GM21529 (cell line): ENCODE measurements at regions not wholly inside any gene's neighbourhood (a gene's known extent, or its start where the extent isn't known, plus 50 kb on each side); places are given as distances from the start of the nearest gene placed in this dataset.
"Not testable (repeated sequence)": the region's sequence is repeated elsewhere in the genome, so short reads cannot be mapped to it uniquely, and the experiment has no call there.

Experiments
- ATAC-seq: cut with Tn5 transposase; IDR thresholded peaks from one replicate; pipeline ENCODE4 v1.9.1; 2021; ENCODE audit not compliant: unreplicated experiment

GRCh38 chr17:62159994-62160393 lies 94.9 kb upstream of the MED13 start:
- ATAC-seq: no peak

DNA sequence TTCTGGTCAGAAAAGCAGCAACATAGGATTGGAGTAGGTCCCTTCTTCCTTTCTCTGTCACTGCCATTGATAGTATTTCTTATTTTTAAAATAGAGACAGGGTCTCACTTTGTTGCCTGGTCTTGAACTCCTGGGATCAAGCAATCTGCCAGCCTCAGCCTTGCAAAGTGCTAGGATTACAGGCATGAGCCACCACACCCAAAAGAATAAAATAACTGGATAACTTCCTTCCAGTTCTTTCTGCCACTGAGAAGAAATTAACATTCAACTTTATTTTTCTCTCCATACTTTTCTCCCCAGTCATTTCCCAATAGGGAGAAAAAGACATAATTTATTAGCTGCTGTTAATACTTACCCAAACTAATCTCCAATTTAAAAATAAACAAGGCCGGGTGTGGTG lies 91.9 kb upstream of the MED13 start:
- no peak for ATAC-seq

DNA sequence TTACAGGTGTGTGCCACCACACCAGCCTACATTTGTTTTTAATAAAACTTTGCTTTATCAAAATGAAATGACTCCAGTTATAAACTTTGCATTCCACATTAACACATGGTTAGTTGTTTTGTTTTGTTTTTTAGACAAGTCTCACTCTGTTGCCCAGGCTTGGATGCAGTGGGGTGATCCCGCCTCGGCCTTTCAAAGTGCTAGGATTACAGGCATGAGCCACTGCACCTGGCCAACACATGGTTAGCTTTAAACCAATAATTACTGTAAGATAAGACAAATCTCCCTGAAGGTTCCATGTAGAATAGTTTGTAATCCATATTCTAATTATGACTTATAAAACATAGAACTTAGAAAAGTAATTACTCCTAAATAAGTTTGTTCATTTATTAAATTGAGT lies 89.8 kb upstream of the MED13 start:
- no peak for ATAC-seq

- ATAC-seq: no peak
Measured at GRCh38 chr17:62150471-62150870, 85.4 kb upstream of the MED13 start.

- ATAC-seq: no peak
Measured at GRCh38 chr17:62149961-62150360, 84.9 kb upstream of the MED13 start.

DNA sequence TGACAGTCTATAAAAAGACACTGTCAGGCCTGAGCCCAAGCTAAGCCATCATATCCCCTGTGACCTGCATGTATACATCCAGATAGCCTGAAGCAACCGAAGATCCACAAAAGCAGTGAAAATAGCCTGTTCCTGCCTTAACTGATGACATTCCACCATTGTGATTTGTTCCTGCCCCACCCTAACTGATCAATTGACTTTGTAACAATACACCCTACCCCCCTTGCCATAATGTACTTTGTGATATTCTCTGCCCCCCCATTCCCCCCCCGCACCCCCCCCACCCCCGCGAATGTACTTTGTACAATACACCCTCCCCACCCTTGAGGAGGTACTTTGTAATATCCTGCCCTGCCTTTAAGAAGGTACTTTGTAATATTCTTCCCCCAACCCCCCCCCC lies 82.2 kb upstream of the MED13 start:
- no peak for ATAC-seq

GRCh38 chr17:62140836-62141235 lies 75.8 kb upstream of the MED13 start:
- no peak for ATAC-seq

DNA sequence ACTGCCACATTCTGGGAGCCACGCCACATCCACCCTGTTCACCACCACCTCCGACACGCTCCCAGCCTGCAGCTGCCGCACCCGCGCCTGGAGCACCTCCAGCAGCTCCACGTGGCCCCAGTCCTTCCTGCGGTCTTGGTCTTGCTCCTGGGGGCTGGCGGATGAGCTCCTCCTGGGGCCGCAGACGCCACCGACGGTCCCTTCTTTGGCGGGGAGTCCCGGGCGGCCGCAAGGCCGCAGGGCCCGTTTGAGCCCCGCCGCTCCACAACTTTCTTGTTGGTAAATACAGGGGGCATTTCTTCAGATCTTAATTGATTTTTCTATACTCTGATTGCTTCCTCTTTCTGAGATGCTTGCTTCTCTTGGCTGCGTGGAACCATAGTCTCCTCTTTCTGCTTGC lies 75.3 kb upstream of the MED13 start:
- no peak for ATAC-seq

DNA sequence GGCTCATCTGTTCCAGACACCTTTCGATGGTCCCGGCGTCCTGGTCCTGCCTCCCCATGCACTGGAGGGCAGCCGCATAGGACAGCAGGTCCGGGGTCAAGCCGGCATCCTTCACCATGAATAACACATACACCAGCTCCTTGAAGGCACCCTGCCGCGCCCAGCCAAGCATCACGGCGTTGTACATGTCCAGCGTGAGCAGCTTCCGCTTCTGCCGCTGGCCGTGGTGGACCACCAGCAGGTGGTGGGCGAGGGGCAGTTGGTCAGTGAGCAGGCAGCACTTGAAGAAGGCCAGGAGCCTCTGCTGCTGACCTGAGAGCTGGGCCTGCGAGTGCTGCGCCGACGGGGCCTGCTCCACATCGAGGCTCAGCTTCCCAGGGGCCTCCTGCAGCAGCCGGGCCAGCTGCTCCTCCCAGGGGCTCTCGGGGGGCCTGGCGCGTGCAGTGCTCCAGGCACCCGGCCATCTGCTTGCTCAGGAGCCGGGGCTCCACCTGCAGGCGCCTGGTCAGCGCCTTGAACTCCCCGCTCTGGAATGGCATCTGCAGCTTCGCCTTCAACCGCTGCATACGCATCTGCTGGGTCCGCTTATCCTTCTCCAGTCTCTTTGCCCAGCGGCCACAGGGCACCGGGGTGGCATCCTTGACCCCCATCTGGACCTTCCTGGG lies 74.7 kb upstream of the MED13 start:
- ATAC-seq: not testable (repeated sequence)

DNA sequence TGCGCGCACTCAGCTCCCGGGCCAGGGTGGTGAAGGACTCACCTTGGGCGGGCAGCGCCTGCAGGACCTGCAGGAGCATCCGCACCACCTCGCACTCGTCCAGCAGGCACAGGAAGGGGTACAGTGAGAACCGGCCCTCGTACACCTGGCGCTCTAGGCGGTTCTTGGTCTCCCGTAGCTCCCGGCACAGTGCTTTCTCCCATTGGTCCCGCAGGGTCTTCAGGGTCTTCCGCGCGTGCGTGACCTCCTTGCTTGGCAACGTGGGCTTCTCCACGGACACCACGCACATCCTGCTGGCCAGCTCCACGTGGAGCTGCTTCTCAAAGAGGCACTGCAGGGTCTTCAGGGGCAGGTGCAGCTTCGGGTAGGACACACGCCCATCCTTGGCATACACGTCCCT lies 74.1 kb upstream of the MED13 start:
- ATAC-seq: no peak

GRCh38 chr17:62138676-62139121 lies 73.6 kb upstream of the MED13 start:
- not testable (repeated sequence) for ATAC-seq

DNA sequence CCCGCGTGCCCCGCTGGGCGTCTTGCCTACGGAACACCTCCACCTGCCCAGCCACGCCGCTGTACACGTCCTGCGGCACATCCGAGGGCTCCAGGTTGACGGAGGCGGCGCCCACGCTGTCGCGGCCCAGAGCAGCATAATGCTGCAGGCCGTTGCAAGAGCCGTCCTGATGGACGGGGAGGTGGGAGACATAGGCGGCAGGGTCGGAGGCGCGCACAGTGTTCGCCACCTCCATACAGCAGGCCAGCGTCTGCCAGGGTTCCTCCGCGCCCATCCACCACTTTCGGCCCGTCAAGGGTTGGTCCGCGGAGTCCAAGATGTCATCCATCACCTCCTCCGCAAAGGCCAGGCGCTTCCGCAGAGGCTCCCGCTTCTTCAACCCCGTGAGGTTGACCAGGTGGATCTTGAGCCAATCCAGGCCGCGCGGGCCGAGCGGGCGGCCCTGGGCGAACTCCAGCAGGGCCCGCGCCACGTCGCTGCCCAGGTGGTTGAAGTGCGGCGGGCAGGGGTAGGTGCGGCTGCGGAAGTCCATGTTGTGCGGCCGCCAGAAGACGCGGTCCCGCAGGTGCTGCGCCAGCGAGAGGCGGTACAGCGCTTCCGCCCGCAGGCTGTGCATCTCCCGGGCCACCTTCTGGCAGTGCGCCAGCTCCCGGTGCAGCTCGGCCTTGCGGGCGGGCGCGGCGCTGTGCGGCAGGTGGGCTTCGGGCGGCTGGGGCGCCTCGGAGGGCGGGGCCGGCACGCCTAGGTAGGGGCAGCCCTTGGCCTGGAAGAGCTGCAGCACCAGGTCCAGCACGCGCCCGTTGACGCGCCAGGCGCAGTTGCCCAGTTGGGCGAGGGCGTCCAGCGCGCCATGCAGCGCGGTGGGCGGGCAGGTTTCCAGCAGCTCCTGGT lies 72.9 kb upstream of the MED13 start:
- not testable (repeated sequence) for ATAC-seq

- ATAC-seq: not testable (repeated sequence)
Measured at GRCh38 chr17:62137013-62137733, 72.1 kb upstream of the MED13 start.

- ATAC-seq: no peak
Measured at GRCh38 chr17:62135742-62136141, 70.7 kb upstream of the MED13 start.

GRCh38 chr17:62135096-62135495 lies 70.0 kb upstream of the MED13 start:
- not testable (repeated sequence) for ATAC-seq

DNA sequence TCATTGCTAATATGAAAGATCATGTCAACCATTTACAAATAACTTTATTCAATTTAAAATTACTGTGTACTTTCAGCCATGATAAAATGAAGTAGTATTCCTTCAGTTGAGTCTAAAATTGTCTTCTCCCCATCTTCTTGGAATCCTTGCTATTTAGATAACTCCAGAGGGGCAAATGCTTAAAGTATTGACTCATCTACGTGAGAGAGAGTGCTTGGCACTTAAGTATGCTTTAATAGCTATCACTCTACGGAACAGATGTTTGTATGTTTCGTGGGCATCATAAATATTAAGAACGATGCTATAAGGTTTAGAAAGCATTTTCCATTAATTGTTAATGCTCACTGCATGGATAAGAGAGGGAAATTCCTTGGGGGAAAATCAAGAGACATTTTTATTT lies 69.3 kb upstream of the MED13 start:
- ATAC-seq: no peak

GRCh38 chr17:62131271-62131670 lies 66.2 kb upstream of the MED13 start:
- not testable (repeated sequence) for ATAC-seq

DNA sequence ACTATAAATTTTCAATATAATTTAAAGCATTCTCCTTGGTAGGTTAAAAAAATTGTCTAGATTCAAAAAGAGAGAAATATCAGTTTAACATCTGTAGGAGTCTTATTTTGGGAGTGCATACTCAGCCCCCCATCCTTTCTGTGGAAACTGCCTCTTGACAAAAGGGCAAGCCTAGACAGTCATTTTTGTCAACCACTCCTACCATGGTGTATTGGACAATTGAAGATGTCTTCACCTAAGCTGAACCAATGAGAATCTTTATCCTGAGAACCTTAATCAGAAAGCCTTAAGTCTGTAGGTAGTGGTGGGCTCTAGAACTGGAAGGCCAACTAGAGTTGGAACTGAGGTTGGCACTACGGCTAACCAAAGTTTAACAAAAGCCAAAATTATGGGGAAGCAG lies 65.7 kb upstream of the MED13 start:
- ATAC-seq: no peak

DNA sequence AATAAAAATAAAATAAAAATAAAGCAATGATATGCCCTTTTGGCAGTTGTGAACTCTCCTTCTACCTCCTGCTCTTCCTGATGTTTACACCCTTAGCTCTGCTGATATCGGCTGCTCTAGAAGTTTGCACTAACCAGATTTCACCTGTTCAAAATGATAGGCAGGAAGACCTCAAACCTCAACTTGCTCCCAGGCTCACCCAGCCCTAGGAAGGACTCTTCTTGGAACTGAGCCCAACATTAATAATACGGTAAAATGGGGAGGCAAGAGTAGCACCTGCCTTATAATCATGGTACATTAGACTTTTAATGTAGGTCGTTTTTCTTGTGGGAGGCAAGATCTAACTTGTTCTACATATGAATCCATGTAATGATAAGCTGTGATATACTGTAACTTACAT lies 61.2 kb upstream of the MED13 start:
- ATAC-seq: no peak

- ATAC-seq: no peak
Measured at GRCh38 chr17:62125307-62125706, 60.2 kb upstream of the MED13 start.

DNA sequence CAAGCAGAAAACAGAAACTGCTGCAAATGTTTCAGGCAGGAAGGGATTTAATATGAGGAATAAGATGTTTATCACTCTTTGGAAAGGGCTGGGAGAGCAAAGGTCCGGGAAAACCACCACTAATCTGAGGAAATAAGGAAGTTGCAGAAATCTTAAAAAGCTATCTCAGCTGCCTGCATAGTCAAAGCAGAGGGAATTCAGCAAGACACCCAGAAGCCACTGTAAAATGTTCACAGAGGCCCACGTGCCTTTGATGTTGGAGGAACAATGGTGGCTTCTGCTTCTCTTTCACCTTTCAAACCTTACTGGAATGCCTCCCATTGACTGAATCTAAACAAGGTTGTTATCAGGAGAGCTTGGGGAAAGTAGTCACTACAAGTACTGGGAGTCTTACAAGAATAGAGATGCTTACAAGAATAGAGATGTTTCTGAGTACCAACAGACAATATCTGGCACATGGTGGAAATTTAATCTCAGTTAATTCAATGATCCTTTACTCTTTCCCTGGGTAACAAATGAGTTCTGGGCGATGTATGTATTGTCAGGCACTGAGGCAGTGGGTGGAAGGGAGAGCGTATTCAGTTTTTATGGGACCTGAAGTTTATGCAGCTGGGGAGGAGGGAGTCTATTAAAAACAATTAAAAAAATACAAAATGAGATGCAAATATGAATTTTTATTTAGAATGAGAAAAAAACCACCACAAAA lies 56.1 kb upstream of the MED13 start:
- ATAC-seq: no peak
